NCI-H146 (cell line): ENCODE measurements at regions not wholly inside any gene's neighbourhood (a gene's known extent, or its start where the extent isn't known, plus 50 kb on each side); places are given as distances from the start of the nearest gene placed in this dataset.
"Not testable (repeated sequence)": the region's sequence is repeated elsewhere in the genome, so short reads cannot be mapped to it uniquely, and the experiment has no call there.

Experiments used
- DNase-seq: peaks from one replicate; lab custom pipeline; 2025; lab: John Stamatoyannopoulos, UW

DNA sequence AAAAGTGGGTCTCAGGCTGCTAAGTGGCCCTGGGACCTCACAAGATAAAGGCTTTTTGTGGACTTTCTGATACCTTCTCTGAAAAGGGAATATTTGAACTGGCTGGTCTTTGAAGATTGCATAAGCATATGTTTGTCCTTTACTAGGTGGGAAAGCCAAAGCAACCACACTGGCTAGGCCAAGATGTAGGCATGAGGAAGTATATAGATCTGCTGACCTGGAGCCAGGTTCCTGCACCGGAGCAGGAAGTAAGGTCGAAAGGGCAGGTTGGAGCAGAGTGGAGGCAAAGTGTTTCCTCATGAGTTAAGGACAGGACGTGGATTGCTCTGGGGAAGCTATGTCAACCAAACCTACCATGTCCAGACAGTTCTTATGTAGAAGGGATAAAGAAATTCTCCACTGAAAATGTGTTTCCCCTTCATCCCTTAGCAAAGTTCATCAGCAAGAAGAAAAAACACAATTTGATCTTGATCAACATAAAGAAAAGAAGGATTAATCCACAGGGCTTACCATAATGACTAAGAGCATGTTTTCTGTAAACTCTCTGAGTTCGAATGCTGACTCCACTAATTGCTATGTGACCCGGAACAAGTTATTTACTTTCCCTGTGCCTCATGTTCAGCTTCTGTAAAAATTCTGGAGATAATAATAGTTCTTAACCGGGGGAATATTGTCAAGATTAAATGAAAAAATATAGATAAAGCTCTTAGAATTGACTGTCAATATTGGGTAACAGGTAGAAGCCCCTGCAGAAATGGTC is 156.1 kb upstream of the SRD5A2 start:
- DNase-seq, result no peak

DNA sequence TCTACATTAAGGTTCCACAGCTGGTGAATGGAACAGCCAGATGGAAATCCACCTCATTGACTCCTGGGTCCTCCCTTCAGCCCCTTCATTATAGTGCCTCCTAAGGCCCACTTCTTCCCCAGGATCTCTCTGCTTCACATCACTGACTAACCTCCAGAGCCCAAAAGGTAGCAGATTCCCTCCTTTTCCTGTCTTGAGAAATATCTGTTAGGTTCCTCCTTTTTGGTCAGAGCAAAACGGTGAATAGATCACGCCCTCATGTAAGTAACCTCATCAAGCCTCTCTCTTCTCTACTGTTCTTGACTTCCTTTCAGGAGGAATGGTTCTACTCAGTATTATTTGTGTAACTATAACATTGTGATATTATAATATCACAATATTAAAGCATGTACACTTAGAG is 155.0 kb upstream of the SRD5A2 start:
- no peak for DNase-seq

DNA sequence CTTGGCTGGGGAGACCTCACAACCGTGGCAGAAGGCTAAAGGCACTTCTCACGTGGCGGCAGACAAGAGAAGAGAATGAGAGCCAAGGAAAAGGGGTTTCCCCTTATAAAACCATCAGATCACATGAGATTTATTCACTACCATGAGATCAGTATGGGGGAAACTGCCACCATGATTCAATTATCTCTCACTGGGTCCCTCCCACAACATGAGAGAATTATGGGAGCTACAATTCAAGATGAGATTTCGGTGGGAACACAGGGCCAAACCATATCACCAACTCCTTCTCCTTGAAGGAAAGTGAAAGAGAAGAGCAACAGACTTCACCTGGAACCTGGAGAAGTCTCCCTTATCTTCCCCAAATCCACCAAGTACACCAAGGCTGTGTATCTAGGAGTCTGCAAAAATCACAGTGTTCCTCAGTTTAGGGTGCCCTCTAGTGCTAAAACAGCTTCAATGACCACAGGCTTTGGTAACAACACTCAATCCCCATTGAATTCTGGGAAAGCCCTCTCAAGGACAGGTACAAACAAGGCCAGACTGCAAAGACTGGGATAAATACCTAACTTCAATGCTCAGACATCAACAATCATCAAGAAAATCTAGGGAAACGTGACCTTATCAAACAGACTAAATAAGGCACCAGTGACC is 148.8 kb upstream of the SRD5A2 start:
- peak; percentile 0 for DNase-seq

GRCh38 chr2:31729065-31729439 is 148.3 kb upstream of the SRD5A2 start:
- no peak for DNase-seq

- DNase-seq, result no peak
These were observed 147.8 kb upstream of the SRD5A2 start for GRCh38 chr2:31728406-31729064.

DNA sequence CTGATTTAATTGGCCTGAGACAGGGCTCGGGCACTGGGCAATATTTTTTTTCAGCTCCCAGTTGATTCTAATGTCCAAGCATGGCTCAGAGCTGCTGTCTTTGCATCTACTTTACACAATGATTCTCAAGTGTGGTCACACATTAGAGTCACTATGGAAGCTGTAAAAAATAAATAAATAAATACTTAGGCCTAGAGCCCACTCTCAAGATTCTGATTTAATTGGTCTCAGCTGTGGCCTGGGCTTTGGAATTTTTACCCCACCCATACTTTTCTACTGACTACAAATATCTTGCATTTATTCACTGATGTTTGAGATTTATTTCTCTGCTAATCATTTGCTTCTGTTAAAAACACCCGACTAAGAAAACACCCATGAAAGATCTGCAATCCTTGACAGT is 145.7 kb upstream of the SRD5A2 start:
- DNase-seq, result no peak

DNA sequence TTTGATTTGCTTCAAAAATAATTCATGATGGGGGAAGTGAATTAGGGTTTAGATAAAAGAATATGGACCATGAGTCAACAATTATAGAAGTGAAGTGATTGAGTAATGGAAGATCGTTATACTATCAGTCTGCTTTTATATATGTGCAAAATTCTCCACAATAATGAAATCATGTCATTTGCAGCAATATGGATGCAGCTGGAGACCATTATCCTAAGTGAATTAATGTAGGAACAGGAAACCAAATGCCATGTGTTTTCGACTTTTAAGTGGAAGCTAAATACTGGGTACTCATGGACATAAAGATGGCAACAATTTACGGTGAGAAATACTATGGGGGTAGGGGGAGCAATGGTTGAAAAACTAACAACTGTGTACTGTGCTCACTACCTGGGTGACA is 144.7 kb upstream of the SRD5A2 start:
- no peak for DNase-seq

DNA sequence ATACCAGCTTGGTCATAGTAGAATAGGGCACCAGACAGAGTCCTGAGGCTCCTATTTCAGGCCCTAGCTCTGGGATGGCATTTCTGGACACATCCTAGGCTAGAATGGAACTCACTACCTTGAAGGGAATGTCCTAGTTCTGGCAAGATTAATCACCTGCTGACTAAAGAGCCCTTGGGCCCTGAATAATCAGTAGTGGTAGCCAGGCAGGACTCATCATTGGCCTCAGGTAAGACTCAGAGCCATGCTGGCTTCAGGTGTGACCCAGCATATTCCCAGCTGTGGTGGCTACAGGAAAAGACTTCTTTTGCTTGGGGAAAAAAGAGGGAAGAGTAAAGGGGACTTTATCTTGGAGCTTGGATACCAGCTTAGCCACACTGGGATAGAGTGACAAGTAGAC is 131.0 kb upstream of the SRD5A2 start:
- no peak for DNase-seq

GRCh38 chr2:31710121-31710520 is 129.4 kb upstream of the SRD5A2 start:
- no peak for DNase-seq

DNA sequence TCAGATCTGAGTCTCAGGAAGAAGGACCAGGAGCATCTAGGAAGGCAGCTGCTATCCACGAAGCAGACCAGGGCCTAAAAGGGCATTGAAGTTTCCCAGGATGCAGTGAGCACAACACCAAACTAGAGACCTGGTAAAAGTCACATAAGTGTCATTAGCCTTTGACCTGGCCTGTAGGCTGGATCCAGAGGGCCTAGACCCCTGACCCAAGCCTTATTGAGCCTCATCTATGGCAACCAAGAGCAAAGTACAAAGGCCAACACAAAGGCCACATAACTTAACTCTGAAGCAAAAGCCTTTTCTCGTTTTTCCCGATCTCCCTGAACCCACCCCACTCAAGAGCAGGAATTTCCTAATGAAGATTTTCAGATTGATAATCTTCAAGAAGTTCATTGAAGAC is 127.3 kb upstream of the SRD5A2 start:
- DNase-seq, result no peak

DNA sequence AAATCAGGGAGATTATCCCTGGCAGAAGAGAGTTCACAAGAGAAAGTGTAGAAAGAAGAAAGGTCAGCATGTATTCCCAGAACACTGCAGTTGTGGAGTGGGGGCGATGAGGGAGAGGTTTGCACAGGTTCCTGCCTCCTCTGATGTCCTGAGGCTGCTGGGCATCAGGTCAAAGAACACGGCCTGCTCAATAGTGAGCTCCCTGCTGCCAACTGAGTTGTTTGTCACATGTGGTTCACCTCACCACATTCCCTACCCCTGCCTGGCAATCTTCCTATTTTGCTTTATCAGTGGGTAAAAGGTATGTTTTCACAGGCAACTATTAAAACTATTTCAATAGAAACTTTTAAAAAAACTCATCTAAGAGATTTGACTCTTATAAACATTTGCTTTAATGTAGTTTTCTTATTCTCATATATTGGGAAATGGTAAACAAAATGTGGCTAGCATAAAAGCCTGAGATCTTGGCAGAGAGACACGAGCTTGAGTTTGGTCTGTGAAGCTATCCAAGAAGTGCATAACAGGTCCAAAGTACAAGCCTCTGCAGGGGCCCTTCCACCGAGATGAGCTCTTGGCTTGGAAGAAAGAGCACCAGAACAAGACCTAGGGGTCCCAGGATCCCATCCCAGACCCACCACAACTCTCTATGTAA is 123.9 kb upstream of the SRD5A2 start:
- no peak for DNase-seq

DNA sequence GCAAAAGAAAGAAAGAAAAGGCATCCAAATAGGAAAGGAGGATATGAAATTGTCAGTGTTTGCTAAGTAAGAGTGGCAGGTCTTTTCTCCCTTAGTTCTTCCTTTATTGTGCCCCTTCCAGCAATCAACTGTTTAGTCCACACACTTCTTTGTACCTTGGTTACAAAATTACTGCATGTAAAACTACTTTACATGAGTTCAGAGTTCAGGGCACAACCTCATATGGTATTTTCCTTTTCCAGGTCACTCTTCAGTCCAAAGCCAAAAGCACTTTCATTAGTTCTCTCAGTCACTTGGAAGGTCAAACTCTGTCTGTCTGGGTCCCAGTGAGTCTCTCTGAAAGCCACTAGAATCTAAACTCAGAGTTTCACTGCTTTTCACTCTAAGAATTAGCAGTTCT is 122.5 kb upstream of the SRD5A2 start:
- no peak for DNase-seq

DNA sequence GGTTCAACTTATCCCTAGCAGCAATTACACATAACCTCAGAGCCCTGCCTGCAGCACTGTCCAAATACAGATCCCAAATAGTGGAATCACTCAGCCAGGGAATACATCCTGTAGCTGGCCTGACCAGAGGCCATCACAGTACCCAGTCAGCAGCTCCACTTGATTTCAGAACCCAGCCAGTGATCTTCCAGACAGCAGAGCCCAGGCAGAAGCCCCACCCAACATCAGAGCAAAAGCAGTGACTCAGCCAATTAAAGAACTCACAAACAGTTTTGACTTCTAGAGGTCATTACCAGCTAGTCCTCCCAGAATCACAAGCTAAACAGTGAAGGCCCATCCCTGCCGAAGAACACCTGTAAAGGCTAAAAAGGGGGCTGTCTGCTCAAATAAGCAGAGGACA is 118.0 kb upstream of the SRD5A2 start:
- DNase-seq, result no peak

DNA sequence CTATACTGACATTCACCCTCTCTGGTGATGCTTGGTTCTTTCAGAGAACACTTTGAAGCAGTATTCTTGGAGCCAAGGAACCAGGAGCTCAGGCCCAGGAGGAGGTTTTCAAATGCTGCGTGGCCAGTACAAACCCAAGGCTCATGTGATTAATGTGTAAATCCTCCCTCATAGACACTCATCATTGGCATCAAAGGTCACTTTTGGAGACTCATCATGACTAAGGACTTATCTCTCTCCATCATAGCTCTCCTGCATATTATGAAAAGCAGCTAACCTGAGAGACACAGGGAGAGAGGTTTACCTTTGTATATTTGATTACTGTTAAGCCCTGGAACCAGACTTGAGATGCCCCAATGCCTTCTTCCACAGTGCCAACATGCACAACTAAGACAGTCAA is 115.3 kb upstream of the SRD5A2 start:
- no peak for DNase-seq

GRCh38 chr2:31694444-31694843 is 113.7 kb upstream of the SRD5A2 start:
- no peak for DNase-seq

DNA sequence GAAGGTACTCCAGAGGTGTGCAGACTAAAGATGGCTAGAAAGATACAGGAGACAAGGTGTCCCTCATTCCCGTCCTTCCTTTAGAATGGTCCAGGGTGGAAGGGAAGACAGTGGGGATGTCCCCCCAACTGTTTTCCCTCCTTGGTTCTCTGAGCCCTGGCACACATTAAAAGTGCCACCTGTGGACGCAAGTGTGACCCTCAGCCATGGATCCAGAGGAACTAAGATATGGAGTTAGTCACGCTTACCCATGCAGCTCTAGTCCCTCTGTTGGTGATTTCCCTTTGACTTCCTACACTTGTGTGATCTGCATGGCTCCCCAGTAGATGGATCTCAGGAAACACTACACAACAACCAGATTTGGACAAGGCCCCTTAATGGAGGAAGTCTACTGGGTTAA is 113.1 kb upstream of the SRD5A2 start:
- DNase-seq, result no peak

GRCh38 chr2:31688282-31688681 is 107.5 kb upstream of the SRD5A2 start:
- DNase-seq, result no peak

DNA sequence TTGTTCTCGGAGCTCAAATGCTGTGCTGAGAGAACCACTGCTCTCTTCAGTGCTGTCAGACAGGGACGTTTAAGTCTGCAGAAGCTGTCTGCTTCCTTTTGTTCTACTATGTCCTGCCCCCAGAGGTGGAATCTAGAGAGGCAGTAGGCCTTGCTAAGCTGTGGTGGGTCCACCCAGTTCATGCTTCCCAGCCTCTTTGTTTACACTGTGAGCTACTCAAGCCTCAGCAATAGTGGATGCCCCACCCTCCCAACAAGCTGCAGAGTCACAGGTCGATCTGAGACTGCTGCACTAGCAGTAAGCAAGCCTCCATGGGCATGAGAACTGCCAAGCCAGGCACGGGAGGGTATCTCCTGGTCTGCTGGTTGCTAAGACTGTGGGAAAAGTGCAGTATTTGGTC is 102.8 kb upstream of the SRD5A2 start:
- not testable (repeated sequence) for DNase-seq

DNA sequence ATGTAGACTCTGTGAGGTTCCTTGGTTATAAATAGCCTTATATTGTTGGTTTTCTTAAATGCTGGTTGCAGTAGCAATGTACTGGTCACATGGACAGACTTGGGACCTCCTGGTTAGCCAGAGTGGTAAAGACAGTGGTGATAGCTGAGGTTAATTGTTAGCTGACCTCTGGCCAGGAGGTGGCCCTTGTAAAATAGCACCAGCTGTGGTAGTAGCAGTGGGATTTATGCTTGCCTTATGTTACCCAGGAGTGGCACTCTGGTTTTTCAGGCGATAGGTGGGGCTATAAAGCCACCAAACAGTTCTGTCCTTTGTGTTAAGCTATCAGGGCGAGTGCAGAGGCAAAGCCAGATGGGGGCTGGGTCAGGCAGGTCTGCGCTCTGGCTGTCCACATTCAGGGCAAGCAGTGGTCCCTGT is 94.8 kb upstream of the SRD5A2 start:
- DNase-seq, result no peak

DNA sequence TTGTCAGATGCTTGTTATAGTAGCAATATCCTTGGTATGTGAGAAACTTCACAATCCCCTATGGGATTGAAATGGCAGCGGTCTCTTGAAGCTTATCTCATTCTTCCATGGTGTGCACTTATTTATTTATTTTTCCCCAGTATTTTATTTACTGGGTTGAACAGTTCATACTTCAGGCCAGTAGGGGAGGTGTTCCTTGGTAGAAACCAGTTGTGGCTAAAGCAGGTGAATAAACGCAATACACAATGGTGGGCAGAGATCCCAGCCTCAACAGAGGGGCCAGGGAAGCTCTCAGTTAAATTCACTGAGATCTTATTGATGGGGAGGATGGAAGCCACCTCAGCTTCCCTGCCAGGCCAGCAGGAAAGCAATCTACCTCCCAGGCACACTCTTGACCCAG is 93.7 kb upstream of the SRD5A2 start:
- no peak for DNase-seq

GRCh38 chr2:31666878-31667277 is 86.1 kb upstream of the SRD5A2 start:
- no peak for DNase-seq

DNA sequence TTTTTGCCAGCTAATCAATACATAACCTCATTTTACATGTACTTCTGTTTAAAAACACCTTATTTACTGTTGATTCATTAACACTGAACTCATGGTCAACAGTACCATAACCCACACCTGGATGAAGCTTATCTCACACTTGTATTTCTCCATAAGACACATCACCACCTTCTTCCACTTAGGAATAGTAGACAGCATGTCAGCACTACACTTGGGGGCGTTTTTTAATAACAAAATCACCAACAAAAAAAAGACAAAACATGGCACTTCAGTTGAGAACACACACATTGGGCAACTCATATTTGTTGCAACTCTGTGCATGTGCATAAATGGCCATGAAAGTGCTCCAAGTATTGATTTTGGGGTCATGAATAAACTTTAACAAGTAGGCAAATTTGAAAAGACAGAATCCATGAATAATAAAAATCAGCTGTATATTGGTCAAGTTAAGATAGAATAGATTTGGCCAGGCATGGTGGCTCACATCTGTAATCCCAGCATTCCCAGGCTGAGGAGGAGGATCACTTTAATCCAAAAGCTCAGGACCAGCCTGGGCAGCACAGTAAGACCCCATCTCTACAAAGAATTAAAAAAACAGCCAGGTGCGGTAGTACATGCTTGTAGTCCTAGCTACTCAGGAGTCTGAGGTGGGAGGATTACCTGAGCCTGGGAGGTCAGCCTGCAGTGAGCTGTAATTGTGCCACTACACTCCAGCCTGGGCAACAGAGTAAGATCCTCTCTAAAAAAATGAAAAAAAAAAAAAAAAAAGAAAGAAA is 84.4 kb upstream of the SRD5A2 start:
- DNase-seq, result no peak
